ENCODE measurements at regions not wholly inside any gene's neighbourhood (a gene's known extent, or its start where the extent isn't known, plus 50 kb on each side); places are given as distances from the start of the nearest gene placed in this dataset.

DNA sequence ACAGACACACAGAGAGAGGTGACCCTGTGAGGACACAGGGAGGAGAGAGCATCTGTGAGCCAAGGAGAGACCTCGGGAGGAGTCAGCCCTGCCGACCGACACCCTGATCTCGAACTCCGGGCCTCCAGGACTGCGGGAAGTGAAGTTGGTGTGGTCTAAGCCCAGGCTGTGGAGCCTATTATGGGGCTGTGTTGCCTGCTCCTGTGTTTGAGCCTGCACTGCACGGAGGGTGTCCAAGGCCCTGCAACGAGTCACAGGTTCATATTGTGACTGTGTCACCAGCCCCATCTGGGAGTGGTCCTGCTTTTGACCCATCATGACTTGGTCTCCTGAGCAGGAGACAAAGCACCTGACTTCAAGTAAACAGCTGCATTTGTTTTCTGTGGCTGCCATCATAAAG is 186.0 kb upstream of the AJAP1 start:
- no peak for TF ChIP-seq TAF1 (IDR thresholded peaks at IDR 0.05; ENCODE audit: low read depth)

DNA sequence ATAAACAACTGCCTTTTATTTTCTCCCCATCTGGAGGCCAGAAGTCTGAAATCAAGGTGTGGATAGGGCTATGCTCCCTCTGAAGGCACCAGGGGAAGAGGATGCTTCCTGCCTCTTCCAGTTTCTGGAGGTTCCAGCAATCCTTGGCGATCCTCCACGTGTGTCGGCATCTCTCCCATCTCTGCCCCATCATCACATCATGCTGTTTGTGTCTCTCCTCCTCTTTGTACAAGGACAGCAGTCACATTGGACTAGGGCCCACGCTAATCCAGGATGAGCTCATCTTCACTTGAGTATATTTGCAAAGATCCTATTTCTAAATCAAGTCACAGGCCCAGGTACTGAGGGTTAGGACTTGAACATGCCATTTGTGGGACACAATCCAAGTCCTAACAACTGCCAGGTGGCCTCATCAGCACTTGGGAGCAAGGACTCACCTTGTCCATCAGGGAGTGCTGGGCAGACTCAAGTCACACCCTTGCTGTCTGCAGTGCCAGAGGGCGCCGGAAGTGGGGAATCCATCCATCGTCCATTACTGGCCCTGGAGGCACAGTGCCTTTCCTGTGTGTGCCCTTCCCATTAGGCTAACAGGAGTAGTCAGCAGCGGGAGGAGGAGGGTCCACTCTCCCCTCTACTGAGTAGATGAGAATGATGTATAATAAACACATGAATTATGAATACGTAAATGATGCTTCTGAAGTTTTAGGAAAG is 185.4 kb upstream of the AJAP1 start:
- TF ChIP-seq EGR1 (IDR thresholded peaks at IDR 0.05) (no peak), RAD21 (IDR thresholded peaks at IDR 0.05; ENCODE audit: low read depth) (no peak), TCF12 (IDR thresholded peaks at IDR 0.05; ENCODE audit: low read depth) (no peak), FOXM1 (IDR thresholded peaks at IDR 0.05; ENCODE audit: borderline replicate concordance, low read depth) (no peak), TEAD4 (IDR thresholded peaks at IDR 0.05) (no peak), CEBPB (IDR thresholded peaks at IDR 0.05) (no peak), YY1 (IDR thresholded peaks at IDR 0.05; ENCODE audit: low read depth) (no peak), EP300 (IDR thresholded peaks at IDR 0.05; ENCODE audit: borderline replicate concordance) (no peak), CREB1 (IDR thresholded peaks at IDR 0.05; ENCODE audit: low read depth) (no peak), TAF1 (IDR thresholded peaks at IDR 0.05; ENCODE audit: low read depth) (no peak), ZBTB7A (IDR thresholded peaks at IDR 0.05; ENCODE audit: low read depth) (no peak), NFIC (IDR thresholded peaks at IDR 0.05) (no peak)
- TF ChIP-seq, protein P1, sequence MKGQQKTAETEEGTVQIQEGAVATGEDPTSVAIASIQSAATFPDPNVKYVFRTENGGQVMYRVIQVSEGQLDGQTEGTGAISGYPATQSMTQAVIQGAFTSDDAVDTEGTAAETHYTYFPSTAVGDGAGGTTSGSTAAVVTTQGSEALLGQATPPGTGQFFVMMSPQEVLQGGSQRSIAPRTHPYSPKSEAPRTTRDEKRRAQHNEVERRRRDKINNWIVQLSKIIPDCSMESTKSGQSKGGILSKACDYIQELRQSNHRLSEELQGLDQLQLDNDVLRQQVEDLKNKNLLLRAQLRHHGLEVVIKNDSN (IDR thresholded peaks at IDR 0.05): no peak
- TF ChIP-seq, protein P2, sequence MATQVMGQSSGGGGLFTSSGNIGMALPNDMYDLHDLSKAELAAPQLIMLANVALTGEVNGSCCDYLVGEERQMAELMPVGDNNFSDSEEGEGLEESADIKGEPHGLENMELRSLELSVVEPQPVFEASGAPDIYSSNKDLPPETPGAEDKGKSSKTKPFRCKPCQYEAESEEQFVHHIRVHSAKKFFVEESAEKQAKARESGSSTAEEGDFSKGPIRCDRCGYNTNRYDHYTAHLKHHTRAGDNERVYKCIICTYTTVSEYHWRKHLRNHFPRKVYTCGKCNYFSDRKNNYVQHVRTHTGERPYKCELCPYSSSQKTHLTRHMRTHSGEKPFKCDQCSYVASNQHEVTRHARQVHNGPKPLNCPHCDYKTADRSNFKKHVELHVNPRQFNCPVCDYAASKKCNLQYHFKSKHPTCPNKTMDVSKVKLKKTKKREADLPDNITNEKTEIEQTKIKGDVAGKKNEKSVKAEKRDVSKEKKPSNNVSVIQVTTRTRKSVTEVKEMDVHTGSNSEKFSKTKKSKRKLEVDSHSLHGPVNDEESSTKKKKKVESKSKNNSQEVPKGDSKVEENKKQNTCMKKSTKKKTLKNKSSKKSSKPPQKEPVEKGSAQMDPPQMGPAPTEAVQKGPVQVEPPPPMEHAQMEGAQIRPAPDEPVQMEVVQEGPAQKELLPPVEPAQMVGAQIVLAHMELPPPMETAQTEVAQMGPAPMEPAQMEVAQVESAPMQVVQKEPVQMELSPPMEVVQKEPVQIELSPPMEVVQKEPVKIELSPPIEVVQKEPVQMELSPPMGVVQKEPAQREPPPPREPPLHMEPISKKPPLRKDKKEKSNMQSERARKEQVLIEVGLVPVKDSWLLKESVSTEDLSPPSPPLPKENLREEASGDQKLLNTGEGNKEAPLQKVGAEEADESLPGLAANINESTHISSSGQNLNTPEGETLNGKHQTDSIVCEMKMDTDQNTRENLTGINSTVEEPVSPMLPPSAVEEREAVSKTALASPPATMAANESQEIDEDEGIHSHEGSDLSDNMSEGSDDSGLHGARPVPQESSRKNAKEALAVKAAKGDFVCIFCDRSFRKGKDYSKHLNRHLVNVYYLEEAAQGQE (IDR thresholded peaks at IDR 0.05; ENCODE audit: low read depth): no peak
- TF ChIP-seq, protein P3, sequence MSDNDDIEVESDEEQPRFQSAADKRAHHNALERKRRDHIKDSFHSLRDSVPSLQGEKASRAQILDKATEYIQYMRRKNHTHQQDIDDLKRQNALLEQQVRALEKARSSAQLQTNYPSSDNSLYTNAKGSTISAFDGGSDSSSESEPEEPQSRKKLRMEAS (IDR thresholded peaks at IDR 0.05): no peak

DNA sequence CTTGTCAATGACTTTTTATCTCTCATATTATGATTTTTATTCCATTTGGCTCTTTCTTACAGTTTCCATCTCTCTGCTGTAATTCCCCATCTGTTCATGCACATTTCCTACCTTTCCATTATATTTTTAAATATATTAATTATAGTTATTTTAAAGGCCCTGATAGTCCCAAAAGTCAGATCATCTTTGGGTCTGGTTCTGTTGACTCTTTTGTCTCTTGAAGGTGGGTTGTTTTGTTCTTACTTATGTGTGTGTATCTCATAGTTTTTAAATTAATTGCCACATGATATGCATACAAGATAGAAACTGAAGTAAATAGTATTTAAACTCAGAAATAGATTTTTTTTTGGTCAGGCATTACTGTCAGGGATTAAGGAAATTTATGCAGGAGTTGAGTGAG is 178.0 kb upstream of the AJAP1 start:
- no peak for TF ChIP-seq TEAD4 (IDR thresholded peaks at IDR 0.05)
- TF ChIP-seq, protein P3 (IDR thresholded peaks at IDR 0.05): no peak
- TF ChIP-seq ZBTB7A (IDR thresholded peaks at IDR 0.05; ENCODE audit: low read depth): no peak
- TF ChIP-seq EP300 (IDR thresholded peaks at IDR 0.05; ENCODE audit: borderline replicate concordance): no peak
- no peak for TF ChIP-seq CEBPB (IDR thresholded peaks at IDR 0.05)
- TF ChIP-seq, protein P2 (IDR thresholded peaks at IDR 0.05; ENCODE audit: low read depth): no peak
- TF ChIP-seq TCF12 (IDR thresholded peaks at IDR 0.05; ENCODE audit: low read depth): no peak
- TF ChIP-seq RAD21 (IDR thresholded peaks at IDR 0.05; ENCODE audit: low read depth): no peak
- TF ChIP-seq, protein P1 (IDR thresholded peaks at IDR 0.05): no peak
- TF ChIP-seq NFIC (IDR thresholded peaks at IDR 0.05): no peak
- no peak for TF ChIP-seq EGR1 (IDR thresholded peaks at IDR 0.05)
- no peak for TF ChIP-seq YY1 (IDR thresholded peaks at IDR 0.05; ENCODE audit: low read depth)
- no peak for TF ChIP-seq FOXM1 (IDR thresholded peaks at IDR 0.05; ENCODE audit: borderline replicate concordance, low read depth)
- TF ChIP-seq TAF1 (IDR thresholded peaks at IDR 0.05; ENCODE audit: low read depth): no peak

DNA sequence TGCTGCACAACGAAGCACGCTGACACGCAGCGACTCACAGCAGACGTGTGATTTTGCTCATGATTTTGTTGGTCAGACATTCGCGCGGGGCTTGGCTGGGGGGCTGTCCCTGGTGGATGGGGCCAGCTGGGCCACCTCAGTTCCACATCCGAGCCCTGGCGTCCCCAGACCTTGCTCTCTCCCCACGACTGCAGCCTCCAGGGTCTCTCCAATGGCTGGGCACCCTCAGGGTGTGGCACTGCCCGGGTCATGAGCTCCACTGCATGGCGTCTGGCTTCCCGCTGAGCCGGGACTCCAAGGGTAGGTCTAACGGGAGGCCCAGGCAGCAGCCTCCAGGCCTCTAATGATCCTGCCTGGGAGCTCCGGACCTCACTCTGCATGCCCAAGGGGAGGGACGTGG is 173.0 kb upstream of the AJAP1 start:
- TF ChIP-seq TCF12 (IDR thresholded peaks at IDR 0.05; ENCODE audit: low read depth): no peak

DNA sequence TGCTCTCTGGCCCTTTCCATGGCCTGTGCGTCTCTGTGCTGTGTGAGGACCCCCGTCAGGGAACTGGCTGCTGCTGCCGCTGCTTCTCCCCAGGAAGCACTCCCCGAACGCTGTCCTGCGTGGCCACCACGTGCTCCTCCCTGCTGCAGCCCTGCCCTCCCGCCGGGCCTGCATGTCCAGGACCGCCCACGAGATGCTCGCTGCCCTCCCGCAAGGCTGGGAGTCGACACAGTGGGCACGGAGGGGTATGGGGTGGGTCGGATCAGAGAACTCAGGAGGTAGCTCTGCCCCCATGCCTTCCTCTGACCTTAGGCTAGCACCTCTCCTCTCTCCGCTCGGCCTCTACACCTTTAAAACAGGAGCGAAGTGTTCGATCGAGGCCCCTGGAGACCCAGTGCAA is 171.9 kb upstream of the AJAP1 start:
- TF ChIP-seq EGR1 (IDR thresholded peaks at IDR 0.05): no peak
- TF ChIP-seq, protein P3 (IDR thresholded peaks at IDR 0.05): no peak
- no peak for TF ChIP-seq ZBTB7A (IDR thresholded peaks at IDR 0.05; ENCODE audit: low read depth)
- no peak for TF ChIP-seq CEBPB (IDR thresholded peaks at IDR 0.05)
- TF ChIP-seq, protein P2 (IDR thresholded peaks at IDR 0.05; ENCODE audit: low read depth): no peak
- TF ChIP-seq YY1 (IDR thresholded peaks at IDR 0.05; ENCODE audit: low read depth): no peak
- TF ChIP-seq TCF12 (IDR thresholded peaks at IDR 0.05; ENCODE audit: low read depth): no peak
- no peak for TF ChIP-seq CREB1 (IDR thresholded peaks at IDR 0.05; ENCODE audit: low read depth)
- TF ChIP-seq TAF1 (IDR thresholded peaks at IDR 0.05; ENCODE audit: low read depth): no peak
- TF ChIP-seq TEAD4 (IDR thresholded peaks at IDR 0.05): no peak
- no peak for TF ChIP-seq FOXM1 (IDR thresholded peaks at IDR 0.05; ENCODE audit: borderline replicate concordance, low read depth)
- TF ChIP-seq NFIC (IDR thresholded peaks at IDR 0.05): no peak
- TF ChIP-seq, protein P1 (IDR thresholded peaks at IDR 0.05): no peak
- no peak for TF ChIP-seq EP300 (IDR thresholded peaks at IDR 0.05; ENCODE audit: borderline replicate concordance)

Measured in Ishikawa (cell line).